ENCODE measurements at regions not wholly inside any gene's neighbourhood (a gene's known extent, or its start where the extent isn't known, plus 50 kb on each side); places are given as distances from the start of the nearest gene placed in this dataset.
A peak's percentile ranks its signal among the peaks of the same experiment; 100 is the strongest.
"Not testable (repeated sequence)": the region's sequence is repeated elsewhere in the genome, so short reads cannot be mapped to it uniquely, and the experiment has no call there.

GRCh38 chr5:155575861-155576260 is 562.3 kb downstream of the KIF4B start:
- intact Hi-C loops (cut with DNase I), result no loop called here
- DNase-seq, result no peak

- peak in 1 of 10 donors; percentile 76 for DNase-seq
- intact Hi-C loops (cut with DNase I), result not testable (repeated sequence)
Measured at GRCh38 chr5:155586808-155587207, 573.3 kb downstream of the KIF4B start.

- DNase-seq, result no peak
- intact Hi-C loops (cut with DNase I), result no loop called here
Measured at GRCh38 chr5:155587458-155587857, 573.9 kb downstream of the KIF4B start.

GRCh38 chr5:155591273-155591672 is 577.7 kb downstream of the KIF4B start:
- no peak for DNase-seq
- intact Hi-C loops (cut with DNase I), result no loop called here

GRCh38 chr5:155594270-155594669 is 580.7 kb downstream of the KIF4B start:
- intact Hi-C loops (cut with DNase I), result no loop called here
- DNase-seq, result no peak

GRCh38 chr5:155595791-155596190 is 582.2 kb downstream of the KIF4B start:
- intact Hi-C loops (cut with DNase I), result no loop called here
- peak in 1 of 10 donors; percentile 38 for DNase-seq

GRCh38 chr5:155598552-155598951 is 585.0 kb downstream of the KIF4B start:
- DNase-seq, result no peak
- intact Hi-C loops (cut with DNase I), result no loop called here

- intact Hi-C loops (cut with DNase I), result no loop called here
- no peak for DNase-seq
Measured at GRCh38 chr5:155605920-155606319, 592.4 kb downstream of the KIF4B start.

GRCh38 chr5:155616779-155617392 is 603.3 kb downstream of the KIF4B start:
- peak in 8 of 10 donors; percentile 48 to 88 (median 60) for DNase-seq
- intact Hi-C loops (cut with DNase I), result loop anchor here (1.0 to 10.0 kb wide), 2 partner anchors 1207 to 1318 kb away; no protein-coding TSS in a partner anchor

- DNase-seq, result no peak
- intact Hi-C loops (cut with DNase I), result loop anchor here (10.0 kb wide), 1 partner anchor 1315 kb away; no protein-coding TSS in a partner anchor
Measured at GRCh38 chr5:155619688-155620087, 606.1 kb downstream of the KIF4B start.

GRCh38 chr5:155620821-155621410 is 607.4 kb downstream of the KIF4B start:
- intact Hi-C loops (cut with DNase I), result no loop called here
- DNase-seq, result no peak

- no peak for DNase-seq
- intact Hi-C loops (cut with DNase I), result no loop called here
Measured at GRCh38 chr5:155624597-155625241, 611.2 kb downstream of the KIF4B start.

- intact Hi-C loops (cut with DNase I), result no loop called here
- no peak for DNase-seq
Measured at GRCh38 chr5:155625315-155625714, 611.8 kb downstream of the KIF4B start.

- DNase-seq, result no peak
- intact Hi-C loops (cut with DNase I), result no loop called here
Measured at GRCh38 chr5:155625897-155626543, 612.5 kb downstream of the KIF4B start.

GRCh38 chr5:155626592-155626991 is 613.0 kb downstream of the KIF4B start:
- no peak for DNase-seq
- intact Hi-C loops (cut with DNase I), result no loop called here

GRCh38 chr5:155628346-155628745 is 614.8 kb downstream of the KIF4B start:
- no peak for DNase-seq
- intact Hi-C loops (cut with DNase I), result no loop called here

- DNase-seq, result no peak
- intact Hi-C loops (cut with DNase I), result no loop called here
Measured at GRCh38 chr5:155629597-155629996, 616.0 kb downstream of the KIF4B start.

- no peak for DNase-seq
- intact Hi-C loops (cut with DNase I), result no loop called here
Measured at GRCh38 chr5:155631116-155631515, 617.6 kb downstream of the KIF4B start.

GRCh38 chr5:155633338-155633957 is 619.9 kb downstream of the KIF4B start:
- peak in 2 of 10 donors; percentile 58 to 61 for DNase-seq
- intact Hi-C loops (cut with DNase I), result no loop called here

GRCh38 chr5:155649666-155650065 is 636.1 kb downstream of the KIF4B start:
- no peak for DNase-seq
- intact Hi-C loops (cut with DNase I), result no loop called here

GRCh38 chr5:155655569-155655968 is 642.0 kb downstream of the KIF4B start:
- intact Hi-C loops (cut with DNase I), result no loop called here
- no peak for DNase-seq
